Adrenal gland (tissue), 9 donors: ENCODE measurements at regions not wholly inside any gene's neighbourhood (a gene's known extent, or its start where the extent isn't known, plus 50 kb on each side); places are given as distances from the start of the nearest gene placed in this dataset.

ENCODE experiments used
- DNase-seq, 7 donors: peaks; one replicate each; pipeline ENCODE4 v3.0.0-alpha.2; 2019 to 2020
- H3K27ac ChIP-seq, 5 donors: fragments of 200-600 bp; sonication (generic) in 4 of 5; 1 replicate in 3 of 5; 2 replicates in 2 of 5; pipeline versions ENCODE4 v1.5.1 to v1.8.0; 2016 to 2020; ENCODE audit warnings: mild to moderate bottlenecking in 1 of 5
- H3K27me3 ChIP-seq: fragments of 200-600 bp; 2 replicates; pipeline ENCODE4 v1.8.0; 2021
- H3K36me3 ChIP-seq, 2 donors: fragments of 200-600 bp; replicated peaks in 1 of 2; 1 replicate in 1 of 2; 2 replicates in 1 of 2; pipeline versions ENCODE4 v1.5.1 to v1.8.0; 2018 to 2022
- H3K4me1 ChIP-seq, 2 donors: fragments of 200-600 bp; replicated peaks in 1 of 2; 1 replicate in 1 of 2; 2 replicates in 1 of 2; pipeline versions ENCODE4 v1.5.1 to v1.8.0; 2018 to 2021
- H3K4me3 ChIP-seq, 4 donors: fragments of 200-600 bp; sonication (generic) in 3 of 4; one replicate each; pipeline ENCODE4 v1.5.1; 2016 to 2018
- H3K9me3 ChIP-seq, 3 donors: fragments of 200-600 bp; sonication (generic) in 1 of 3; replicated peaks in 1 of 3; 1 replicate in 2 of 3; 2 replicates in 1 of 3; pipeline versions ENCODE4 v1.5.1 to v1.8.0; 2016 to 2021
- POLR2A ChIP-seq, 2 donors: fragments of 450-650 bp; IDR thresholded peaks; one replicate each; pipeline ENCODE4 v1.6.1; 2017; ENCODE audit warnings: antibody characterized with exemption in 2 of 2, mild to moderate bottlenecking in 2 of 2, moderate library complexity in 1 of 2
- WGBS, 4 donors: extraction: QIAGEN DNeasy Blood & Tissue Kit in 2 of 4; methylation state at CpG; one replicate each; pipeline versions ENCODE4 v1.1.5 to v1.1.7; 2013 to 2017; 5-methylcytosine and 5-hydroxymethylcytosine counted together
- intact Hi-C, 2 donors: fragments of 100-400 bp; cut with DNase I; formaldehyde crosslinking; loops; one replicate each; pipeline versions ENCODE4 v1.14.1 to v1.15.0; 2022 to 2023
- TF ChIP-seq, protein P1 (sequence below), 6 experiments: fragments of 450-650 bp in 4 of 6; fragments of 200-600 bp in 2 of 6; sonication (generic) in 1 of 6; IDR thresholded peaks; 1 replicate in 5 of 6; 2 replicates in 1 of 6; pipeline versions ENCODE4 v1.5.1 to v1.8.0; 2016 to 2021; ENCODE audit warnings: antibody characterized with exemption in 6 of 6, mild to moderate bottlenecking in 2 of 6, moderate library complexity in 1 of 6
- donor health status: healthy with polysubstance abuse.
- donor health status: Bipolar disorder and iron deficiency.
- donor health status: DM: yes; HTN: yes; CAD: no.
- donor health status: DM: no; HTN: no; CAD: no.
- donor health status: DM: no; HTN: no; CAD: no.

DNA sequence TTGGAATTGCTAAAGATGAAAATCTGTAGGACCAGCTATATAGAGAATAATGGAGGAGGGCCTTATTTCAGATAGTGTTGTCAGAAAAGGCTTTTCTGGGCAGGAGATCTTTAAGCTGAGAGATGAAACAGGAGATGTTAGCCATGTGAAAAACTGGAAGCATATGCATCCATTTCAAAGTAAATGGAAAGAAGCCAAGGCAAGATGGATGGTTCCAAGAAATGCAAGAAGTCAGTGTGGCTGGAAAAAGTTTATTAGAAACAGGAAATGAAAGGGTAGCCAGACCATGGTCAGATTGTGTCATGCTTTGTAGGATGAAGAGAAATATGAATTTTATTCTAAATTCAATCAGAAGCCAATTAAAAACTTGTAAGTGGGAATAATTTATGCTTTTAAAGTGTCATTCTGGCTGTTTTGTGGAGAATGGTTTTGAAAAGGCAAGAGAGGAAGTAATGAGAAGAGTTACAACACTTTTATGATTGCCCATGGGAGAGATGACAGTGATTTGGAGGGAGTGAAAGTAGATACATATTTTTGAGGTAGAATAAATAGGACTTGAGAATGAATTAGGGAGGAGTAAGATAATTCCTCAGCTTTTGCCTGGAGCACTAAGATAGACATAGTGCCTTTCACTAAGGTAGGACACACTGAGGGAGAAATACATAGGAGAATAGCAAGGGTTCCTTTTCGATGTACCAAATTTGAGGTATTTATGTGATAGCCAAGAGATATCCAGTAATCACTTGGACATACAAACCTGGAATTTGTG lies 620.1 kb downstream of the HTR1B start:
- no peak for DNase-seq
- Histone ChIP-seq H3K9me3 (no peaks in the 10 kb centered on the region), H3K27me3 (no peaks in the 10 kb centered on the region), H3K4me3 (no peak overlapping the region), H3K27ac (no peak overlapping the region), H3K4me1 (no peaks in the 10 kb centered on the region), H3K36me3 (no peaks in the 10 kb centered on the region)
- 0% methylated on average over 1 of the region's 1 CpG for WGBS, 4 donors
- intact Hi-C loops = no loop called here
- no peak for TF ChIP-seq POLR2A (IDR thresholded peaks at IDR 0.05)
- TF ChIP-seq, protein P1, sequence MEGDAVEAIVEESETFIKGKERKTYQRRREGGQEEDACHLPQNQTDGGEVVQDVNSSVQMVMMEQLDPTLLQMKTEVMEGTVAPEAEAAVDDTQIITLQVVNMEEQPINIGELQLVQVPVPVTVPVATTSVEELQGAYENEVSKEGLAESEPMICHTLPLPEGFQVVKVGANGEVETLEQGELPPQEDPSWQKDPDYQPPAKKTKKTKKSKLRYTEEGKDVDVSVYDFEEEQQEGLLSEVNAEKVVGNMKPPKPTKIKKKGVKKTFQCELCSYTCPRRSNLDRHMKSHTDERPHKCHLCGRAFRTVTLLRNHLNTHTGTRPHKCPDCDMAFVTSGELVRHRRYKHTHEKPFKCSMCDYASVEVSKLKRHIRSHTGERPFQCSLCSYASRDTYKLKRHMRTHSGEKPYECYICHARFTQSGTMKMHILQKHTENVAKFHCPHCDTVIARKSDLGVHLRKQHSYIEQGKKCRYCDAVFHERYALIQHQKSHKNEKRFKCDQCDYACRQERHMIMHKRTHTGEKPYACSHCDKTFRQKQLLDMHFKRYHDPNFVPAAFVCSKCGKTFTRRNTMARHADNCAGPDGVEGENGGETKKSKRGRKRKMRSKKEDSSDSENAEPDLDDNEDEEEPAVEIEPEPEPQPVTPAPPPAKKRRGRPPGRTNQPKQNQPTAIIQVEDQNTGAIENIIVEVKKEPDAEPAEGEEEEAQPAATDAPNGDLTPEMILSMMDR (IDR thresholded peaks at IDR 0.05) = no peak

DNA sequence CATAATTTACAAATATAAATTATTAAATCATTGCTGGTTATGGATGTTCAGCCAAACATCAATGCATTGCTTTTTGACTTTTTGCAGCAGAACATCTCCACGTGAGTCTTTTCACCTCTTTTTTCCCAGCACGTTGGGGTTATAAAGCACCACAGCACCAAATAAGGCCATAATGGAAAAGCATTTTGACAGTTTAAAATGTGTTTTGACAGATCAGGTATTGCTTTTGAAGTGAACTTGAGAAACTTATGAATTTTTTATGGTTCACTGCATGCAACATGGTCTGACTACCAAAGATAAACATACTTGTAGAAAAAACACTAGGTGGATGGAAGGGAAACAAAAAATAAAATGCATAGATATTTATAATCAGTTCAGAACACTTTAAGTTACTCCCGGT lies 622.4 kb downstream of the HTR1B start:
- no peak for DNase-seq
- H3K4me3 ChIP-seq = no peak overlapping the region
- WGBS, 4 donors = 78 to 88% (median 83%) methylated on average over 3 of the region's 3 CpGs
- no peak overlapping the region for H3K27ac ChIP-seq
- TF ChIP-seq, protein P1 (IDR thresholded peaks at IDR 0.05) = no peak
- TF ChIP-seq POLR2A (IDR thresholded peaks at IDR 0.05) = no peak
- H3K9me3 ChIP-seq = no peaks in the 10 kb centered on the region
- H3K4me1 ChIP-seq = peaks cover 0 to 6% of the 10 kb centered on the region in 2 donors
- no peaks in the 10 kb centered on the region for H3K27me3 ChIP-seq
- intact Hi-C loops = no loop called here
- H3K36me3 ChIP-seq = no peaks in the 10 kb centered on the region

DNA sequence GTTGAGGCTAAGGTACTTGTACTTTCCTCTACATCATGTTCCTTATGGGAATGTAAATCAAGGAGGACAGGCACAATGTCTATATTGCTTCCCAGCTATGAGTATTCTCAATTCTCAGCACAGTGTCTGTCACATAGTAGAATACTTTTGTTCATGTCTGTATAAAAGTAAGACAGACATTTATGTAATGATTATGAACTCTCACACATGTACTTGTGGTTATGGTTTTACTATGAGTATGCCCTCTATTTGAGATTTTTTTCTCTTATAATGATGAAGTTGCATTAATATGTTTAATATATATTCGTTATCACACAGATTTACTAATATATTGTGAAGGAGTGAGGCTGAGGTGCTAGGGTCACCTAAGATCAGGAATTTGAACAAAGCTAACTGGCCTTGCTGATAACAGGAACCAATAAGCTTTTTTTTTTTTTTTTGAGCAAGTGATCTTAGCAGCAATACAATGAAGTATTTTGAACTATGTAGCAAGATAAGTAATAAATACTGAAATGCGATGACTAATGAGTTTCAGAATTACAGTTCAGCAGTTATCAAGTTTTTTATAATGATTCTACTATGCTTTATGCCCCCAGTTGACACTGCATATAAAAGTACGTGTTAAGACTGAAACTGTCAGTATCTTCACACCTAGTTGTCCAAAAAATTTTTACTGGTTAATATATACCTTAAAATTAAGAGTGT lies 623.1 kb downstream of the HTR1B start:
- 43 to 57% (median 49%) methylated on average over 3 of the region's 3 CpGs for WGBS, 4 donors
- no peak for DNase-seq
- Histone ChIP-seq H3K36me3 (no peaks in the 10 kb centered on the region), H3K27ac (no peak overlapping the region), H3K4me1 (peaks cover 0 to 6% of the 10 kb centered on the region in 2 donors), H3K27me3 (no peaks in the 10 kb centered on the region), H3K4me3 (no peak overlapping the region), H3K9me3 (no peaks in the 10 kb centered on the region)
- no peak for TF ChIP-seq POLR2A (IDR thresholded peaks at IDR 0.05)
- intact Hi-C loops = no loop called here

DNA sequence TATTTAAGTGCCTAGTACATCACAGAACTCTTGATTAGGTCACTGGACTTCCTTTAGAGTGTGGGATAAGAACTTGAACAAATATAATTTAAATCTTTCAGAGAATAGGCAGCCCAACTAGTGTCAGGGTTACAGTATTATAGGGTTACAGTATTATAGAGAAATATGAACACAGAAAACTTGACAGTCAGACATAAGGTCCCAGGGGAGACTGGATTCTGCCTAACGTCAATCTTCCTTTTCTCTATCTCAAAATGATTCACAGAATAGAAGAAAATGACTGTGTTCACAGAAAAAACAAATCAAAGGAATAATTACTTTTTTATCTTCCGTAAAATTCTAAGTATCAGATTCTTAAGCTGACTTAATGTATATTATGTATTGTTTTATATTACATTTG lies 623.8 kb downstream of the HTR1B start:
- DNase-seq = no peak
- intact Hi-C loops = no loop called here
- no peak overlapping the region for H3K4me3 ChIP-seq
- H3K27ac ChIP-seq = no peak overlapping the region
- TF ChIP-seq, protein P1 (IDR thresholded peaks at IDR 0.05) = no peak
- no peak for TF ChIP-seq POLR2A (IDR thresholded peaks at IDR 0.05)
- H3K27me3 ChIP-seq = no peaks in the 10 kb centered on the region
- WGBS, 4 donors = 72 to 80% (median 74%) methylated on average over 2 of the region's 2 CpGs
- peaks cover 0 to 6% of the 10 kb centered on the region in 2 donors for H3K4me1 ChIP-seq
- H3K36me3 ChIP-seq = no peaks in the 10 kb centered on the region
- no peaks in the 10 kb centered on the region for H3K9me3 ChIP-seq
